Left colon (tissue), 2 donors: ENCODE measurements at regions not wholly inside any gene's neighbourhood (a gene's known extent, or its start where the extent isn't known, plus 50 kb on each side); places are given as distances from the start of the nearest gene placed in this dataset.

Source experiments
- ATAC-seq: fragments of 200-7000 bp; cut with Tn5 transposase; one replicate; pipeline ENCODE4 v1.9.1; 2020; ENCODE audit warnings: mild to moderate bottlenecking, moderate library complexity
- DNase-seq, 2 donors: peaks; one replicate each; pipeline ENCODE4 v3.0.0-alpha.2; 2020
- intact Hi-C, 2 donors: fragments of 100-400 bp; cut with DNase I in 1 of 2; cut with micrococcal nuclease in 1 of 2; formaldehyde crosslinking; loops; one replicate each; pipeline versions ENCODE4 v1.11.2 to v1.14.0; 2022; cut with DNase I, micrococcal nuclease
- donor health status: DM: no; HTN: no; CAD: no.
- donor health status: DM: yes; HTN: yes; CAD: no.

DNA sequence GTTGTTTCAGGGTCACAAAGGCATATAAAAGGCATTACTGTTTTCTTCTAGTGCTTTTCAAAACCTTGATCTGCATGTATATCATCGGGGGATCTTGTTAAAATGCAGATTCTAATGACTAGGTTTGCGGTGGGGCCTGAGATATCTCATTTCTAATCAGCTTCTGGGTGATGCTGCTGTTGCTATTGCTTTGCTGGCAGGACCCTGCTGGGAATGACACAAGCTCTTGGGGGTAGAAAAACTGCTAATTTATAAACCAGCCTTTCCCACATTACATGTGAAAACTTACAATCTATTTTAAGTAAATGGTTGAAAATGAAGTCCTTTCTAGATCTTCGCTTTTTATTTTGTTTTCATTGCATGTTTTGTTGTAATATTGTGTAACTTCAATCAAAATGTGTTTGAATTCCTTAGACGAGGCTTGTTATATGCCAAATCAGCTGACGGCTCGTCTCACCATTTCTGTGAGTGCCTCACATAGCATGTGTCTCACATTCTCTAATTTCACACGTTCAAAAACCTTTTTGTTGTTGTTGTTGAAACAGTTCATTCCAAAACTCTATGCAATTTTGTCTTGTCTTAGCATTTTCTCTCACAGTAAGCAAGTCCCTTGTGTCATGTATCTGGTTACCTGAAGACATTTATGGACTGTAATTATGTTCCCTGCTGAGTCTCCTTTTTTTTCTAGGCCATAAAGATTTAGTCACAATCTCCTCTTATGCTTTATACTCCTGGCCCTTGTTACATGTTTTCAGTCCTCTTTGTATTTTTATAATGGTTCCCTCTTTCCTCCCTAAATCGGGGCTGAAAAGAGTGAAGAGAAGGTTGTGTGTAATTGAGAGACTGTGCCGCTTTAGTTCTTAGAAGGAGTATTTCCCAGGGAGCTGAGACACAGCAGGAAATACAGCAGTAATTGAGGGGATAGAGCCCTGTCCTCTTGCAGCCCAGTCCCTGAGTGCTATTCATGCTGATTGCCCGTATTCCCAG is 521.0 kb upstream of the SEMA6A start:
- DNase-seq, result no peak
- intact Hi-C loops, result no loop called here
- no peak for ATAC-seq

DNA sequence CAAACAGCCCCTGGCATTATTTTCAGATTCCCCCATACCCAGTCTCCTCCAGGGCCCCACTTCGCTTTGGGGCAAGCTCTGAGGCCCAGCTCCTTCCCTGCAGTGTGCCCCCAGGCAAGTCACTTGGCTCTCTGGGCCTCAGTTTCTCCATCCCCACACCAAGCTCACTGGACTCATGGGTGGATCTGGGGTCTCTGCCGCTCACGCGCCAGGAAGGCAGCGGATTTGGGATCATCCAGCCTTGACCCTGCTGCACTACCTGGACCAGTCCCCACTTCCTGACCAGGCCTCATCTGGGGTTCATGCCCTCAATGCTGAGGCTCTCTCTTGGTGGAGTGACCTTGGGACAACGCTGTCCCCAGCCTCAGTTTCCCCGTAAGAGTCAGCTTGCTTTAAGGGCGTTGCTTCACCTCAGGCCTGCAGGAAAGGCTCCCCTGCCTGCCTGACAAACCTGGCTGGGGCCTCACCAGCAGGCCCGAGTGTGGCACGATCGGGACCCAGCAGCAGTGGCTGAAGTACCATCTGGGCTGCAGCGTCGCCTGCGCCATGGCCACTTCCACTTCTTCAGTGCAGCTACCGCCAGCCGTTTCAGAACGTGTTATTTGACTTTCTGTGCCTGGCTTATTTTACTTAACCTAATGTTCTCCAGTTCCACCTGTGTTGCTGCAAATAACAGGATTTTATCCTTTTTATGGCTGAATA is 519.6 kb upstream of the SEMA6A start:
- DNase-seq (no peak), ATAC-seq (no peak)
- intact Hi-C loops, result no loop called here

DNA sequence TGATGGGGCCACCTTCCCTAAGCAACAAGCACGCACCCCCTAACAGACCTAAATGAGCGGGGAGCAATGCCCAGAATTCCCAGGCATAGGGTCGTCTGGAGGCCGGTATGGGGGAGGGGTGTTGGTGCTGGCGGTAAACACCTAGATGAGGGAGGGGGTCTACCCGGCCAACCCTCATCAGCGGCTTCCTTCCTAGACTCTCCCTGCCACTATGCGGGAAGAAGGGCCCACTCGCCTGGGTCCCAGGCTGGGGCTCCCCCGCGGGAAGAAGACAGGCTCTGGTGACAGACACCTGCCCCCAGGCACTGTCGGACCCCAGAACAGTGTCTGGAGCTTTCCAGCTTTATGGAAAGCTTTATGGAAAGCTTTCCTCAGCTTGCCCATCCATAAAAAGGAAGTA is 519.0 kb upstream of the SEMA6A start:
- DNase-seq (no peak), ATAC-seq (no peak)
- intact Hi-C loops, result no loop called here

DNA sequence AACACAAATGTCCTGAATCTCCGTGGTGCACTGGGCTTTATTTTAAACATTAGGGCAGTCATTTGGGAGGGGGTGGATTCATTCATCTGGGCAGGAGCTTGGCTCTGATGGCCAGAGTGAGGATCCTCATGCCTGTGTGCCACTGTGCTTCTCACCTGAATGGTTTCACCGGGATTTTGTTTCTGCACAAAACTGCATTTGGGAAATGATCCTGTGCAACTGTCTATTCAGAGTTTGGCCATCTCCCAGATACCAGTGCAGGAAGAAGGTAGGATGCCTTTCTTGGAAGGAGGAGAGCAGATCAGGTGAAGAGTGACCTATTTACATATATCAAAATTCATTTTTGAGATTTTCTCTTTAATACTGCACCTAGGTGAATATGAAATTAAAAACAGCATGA is 514.4 kb upstream of the SEMA6A start:
- no peak for DNase-seq
- no peak for ATAC-seq
- intact Hi-C loops, result no loop called here

- no peak for DNase-seq
- no peak for ATAC-seq
- intact Hi-C loops, result no loop called here
Observed at GRCh38 chr5:117088176-117088575, 513.6 kb upstream of the SEMA6A start.

DNA sequence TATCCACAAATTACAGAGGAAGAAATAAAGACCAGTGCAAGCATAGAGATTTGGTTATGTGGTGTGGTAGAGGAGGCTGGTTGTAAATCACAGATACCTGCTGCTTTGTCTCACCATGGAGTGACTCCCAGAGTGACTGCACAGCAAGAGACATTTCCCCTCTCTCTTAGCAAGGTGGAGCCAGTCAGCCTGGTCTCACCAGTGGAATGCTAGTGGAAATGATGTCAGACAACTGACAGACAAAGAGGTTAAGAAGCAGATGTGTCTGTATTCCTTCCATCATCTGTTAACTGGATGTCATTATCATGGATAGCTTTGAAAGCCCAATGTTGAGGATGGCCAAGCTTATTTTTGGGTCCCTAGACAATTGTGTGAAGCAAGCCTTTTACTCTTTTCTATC is 509.4 kb upstream of the SEMA6A start:
- DNase-seq, result no peak
- no peak for ATAC-seq
- intact Hi-C loops, result no loop called here

GRCh38 chr5:117082977-117083376 is 508.4 kb upstream of the SEMA6A start:
- no peak for DNase-seq
- no peak for ATAC-seq
- intact Hi-C loops, result no loop called here

DNA sequence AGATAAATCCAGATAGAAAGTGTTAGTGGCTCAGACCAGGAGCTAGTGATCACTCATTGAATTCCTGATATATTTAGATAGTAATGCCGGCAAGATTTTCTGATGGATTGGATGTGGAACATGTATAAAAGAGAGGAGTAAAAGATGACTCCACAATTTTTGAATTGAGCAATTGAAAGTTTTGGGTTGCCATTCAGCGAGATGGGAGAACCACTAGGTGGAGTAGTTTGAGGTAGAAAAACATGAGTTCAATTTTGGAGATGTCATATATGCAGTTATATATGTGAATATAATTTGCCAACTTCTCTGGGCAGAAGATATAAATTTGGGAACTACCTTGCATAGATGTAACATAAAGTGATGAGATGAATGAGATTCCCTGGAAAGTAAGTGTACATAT is 502.5 kb upstream of the SEMA6A start:
- ATAC-seq, result no peak
- DNase-seq, result no peak
- intact Hi-C loops, result no loop called here

- DNase-seq (no peak), ATAC-seq (no peak)
- intact Hi-C loops, result no loop called here
Observed at GRCh38 chr5:117072439-117072838, 497.8 kb upstream of the SEMA6A start.

DNA sequence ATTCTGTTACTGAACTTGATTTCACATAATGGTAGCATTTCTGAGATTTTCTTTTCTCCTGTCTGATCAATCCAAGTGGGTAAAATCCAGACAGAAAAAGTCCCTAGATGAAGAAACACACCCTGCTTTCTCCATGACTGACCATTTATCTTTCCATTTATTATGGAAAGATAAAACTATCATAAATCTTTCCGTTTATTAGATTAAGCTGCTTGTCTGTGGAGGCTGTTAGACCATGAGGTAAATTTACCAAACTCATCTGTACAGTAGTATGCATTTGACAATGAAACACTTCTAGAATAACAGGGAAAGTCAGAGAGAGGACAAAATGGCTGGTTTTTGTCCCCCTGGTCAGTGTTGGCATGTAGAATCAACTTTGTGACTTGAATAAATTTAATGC is 491.2 kb upstream of the SEMA6A start:
- no peak for ATAC-seq
- intact Hi-C loops, result no loop called here
- no peak for DNase-seq

- ATAC-seq (no peak), DNase-seq (no peak)
- intact Hi-C loops, result no loop called here
Observed at GRCh38 chr5:117065161-117065560, 490.5 kb upstream of the SEMA6A start.

DNA sequence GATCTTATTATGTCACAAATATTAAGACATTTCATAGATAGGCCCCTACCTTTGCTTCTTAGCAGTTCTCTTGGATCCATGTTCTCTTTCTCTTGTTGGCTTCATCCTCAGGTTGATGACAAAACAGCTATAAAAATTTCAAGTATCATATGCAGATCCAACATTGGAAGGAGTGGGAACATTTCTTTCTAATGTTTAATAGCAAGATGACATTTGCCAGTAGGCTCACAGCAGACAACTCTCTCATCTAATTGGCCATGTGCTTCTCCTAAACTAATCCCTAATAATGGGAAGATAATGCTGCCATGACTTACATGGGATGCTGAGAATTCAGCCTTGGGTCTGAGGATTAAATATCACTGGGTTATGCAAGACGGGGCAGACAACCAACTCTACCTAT is 485.5 kb upstream of the SEMA6A start:
- ATAC-seq, result no peak
- intact Hi-C loops, result no loop called here
- DNase-seq, result no peak

GRCh38 chr5:117058740-117059139 is 484.1 kb upstream of the SEMA6A start:
- ATAC-seq (no peak), DNase-seq (no peak)
- intact Hi-C loops, result no loop called here

GRCh38 chr5:117055517-117055916 is 480.9 kb upstream of the SEMA6A start:
- intact Hi-C loops, result no loop called here
- no peak for ATAC-seq

DNA sequence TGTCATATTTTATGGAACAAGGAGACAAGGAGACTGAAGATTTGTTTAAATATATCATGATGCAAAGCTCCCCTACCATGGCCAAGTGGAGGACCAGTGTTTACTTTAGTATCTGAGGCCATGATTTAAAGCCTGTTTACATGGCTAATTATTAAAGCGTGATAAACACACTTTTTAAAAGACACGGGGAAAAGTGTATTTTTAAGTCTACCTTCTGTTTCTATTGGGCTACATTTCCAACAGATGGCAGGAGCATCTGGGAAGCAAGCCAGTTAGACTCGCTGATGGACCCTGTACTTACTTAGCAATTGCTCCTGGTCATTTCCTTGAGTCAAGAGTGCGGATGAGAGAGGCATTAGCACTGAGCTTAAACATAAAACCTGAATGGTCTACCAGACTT is 480.3 kb upstream of the SEMA6A start:
- intact Hi-C loops, result no loop called here
- DNase-seq (no peak), ATAC-seq (peak; percentile 34)

More at GRCh38 chr5:117055517-117055916, 480.9 kb upstream of the SEMA6A start:
- DNase-seq, result no peak

- DNase-seq, result no peak
- no peak for ATAC-seq
- intact Hi-C loops, result no loop called here
Observed at GRCh38 chr5:117054141-117054540, 479.5 kb upstream of the SEMA6A start.

- ATAC-seq, result no peak
- DNase-seq, result no peak
- intact Hi-C loops, result no loop called here
Observed at GRCh38 chr5:117041926-117042595, 467.4 kb upstream of the SEMA6A start.

DNA sequence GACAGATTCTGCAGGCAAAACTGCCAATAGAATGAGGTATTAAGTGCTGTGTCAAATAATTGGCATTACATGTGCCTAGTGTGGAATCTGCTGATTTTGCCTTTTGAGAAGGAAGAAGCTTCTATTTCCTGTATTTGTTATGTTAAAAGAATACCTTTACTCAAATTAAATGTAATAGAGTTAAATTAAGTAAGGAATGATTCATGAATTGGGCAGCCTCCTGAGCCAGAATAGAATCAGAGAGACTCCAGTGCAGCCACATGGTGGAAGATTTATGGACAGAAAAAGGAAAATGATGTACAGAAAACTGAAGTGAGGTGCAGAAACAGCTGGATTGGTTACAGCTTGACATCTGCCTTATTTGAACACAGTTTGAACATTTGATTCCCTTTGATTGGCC is 464.4 kb upstream of the SEMA6A start:
- ATAC-seq (no peak), DNase-seq (no peak)
- intact Hi-C loops, result no loop called here

- no peak for ATAC-seq
- intact Hi-C loops, result no loop called here
- DNase-seq, result no peak
Observed at GRCh38 chr5:117027384-117027783, 452.8 kb upstream of the SEMA6A start.

DNA sequence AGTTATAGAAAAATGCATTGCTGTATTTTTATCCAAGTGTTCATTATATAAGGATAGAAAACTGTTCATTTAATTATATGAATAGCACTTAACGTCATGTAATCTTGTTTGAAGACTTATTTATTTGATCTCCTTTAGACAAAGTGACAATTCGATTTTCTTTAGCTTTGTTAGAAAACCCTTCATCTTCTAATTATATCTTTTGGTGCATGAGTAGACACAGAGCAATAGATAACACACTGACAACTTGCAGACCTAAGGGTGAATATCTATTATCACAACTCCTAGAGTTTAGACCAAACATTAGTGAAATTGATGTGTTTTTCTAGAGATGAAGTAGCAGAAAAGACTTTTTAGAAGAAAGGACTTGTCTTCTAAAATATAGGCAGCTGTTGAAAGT is 446.4 kb upstream of the SEMA6A start:
- no peak for DNase-seq

More for the DNA sequence above, 446.4 kb upstream of the SEMA6A start:
- intact Hi-C loops, result no loop called here
- ATAC-seq, result no peak
